Suppressor macrophage treated with lipopolysaccharide for 1 hour (primary cell): ENCODE measurements at regions not wholly inside any gene's neighbourhood (a gene's known extent, or its start where the extent isn't known, plus 50 kb on each side); places are given as distances from the start of the nearest gene placed in this dataset.

ENCODE experiments used
- DNase-seq, 3 donors: peaks; one replicate each; pipeline ENCODE4 v3.0.0-alpha.2; 2020 to 2022

GRCh38 chr12:61356485-61356884 lies 903.7 kb upstream of the USP15 start:
- no peak for DNase-seq

GRCh38 chr12:61357496-61357895 lies 902.7 kb upstream of the USP15 start:
- DNase-seq, result no peak

DNA sequence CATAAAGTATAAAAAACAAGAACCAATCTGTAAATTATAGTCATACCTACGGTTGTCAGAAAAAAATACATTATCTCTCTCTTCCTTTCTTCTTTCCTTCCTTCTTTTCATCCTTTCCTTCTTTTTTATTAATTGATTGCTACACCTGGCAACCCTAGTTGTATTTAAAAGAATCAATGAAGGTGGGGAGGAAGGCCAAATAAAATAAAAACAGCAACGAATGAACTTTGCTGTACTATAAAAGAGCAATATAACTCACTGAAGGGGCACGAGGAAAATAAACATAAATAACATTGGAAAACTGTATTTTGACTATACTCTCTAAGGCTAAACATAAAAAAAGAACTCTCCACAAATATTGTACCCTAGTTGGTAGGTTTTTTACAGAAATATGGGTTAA lies 898.2 kb upstream of the USP15 start:
- no peak for DNase-seq

DNA sequence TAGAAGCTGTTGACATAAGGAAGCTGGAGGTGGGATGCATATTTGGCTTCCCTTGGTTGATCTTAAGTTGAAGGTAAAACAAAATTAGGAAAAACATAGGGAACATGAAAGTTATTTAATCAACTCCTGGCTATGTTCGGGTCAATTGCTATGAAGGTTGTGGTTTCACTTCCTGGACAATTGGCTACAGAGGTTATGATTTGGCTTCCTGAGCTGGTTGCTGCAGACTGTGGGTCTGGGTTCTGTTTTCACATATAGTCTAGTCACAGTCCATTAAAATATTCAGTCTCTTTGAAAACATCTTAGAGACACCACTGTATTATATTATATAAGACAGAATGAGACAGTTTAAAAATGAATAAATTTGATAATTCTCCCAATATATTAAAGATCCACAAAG lies 895.2 kb upstream of the USP15 start:
- DNase-seq, result no peak

- no peak for DNase-seq
These were observed 892.9 kb upstream of the USP15 start for GRCh38 chr12:61367281-61367785.

DNA sequence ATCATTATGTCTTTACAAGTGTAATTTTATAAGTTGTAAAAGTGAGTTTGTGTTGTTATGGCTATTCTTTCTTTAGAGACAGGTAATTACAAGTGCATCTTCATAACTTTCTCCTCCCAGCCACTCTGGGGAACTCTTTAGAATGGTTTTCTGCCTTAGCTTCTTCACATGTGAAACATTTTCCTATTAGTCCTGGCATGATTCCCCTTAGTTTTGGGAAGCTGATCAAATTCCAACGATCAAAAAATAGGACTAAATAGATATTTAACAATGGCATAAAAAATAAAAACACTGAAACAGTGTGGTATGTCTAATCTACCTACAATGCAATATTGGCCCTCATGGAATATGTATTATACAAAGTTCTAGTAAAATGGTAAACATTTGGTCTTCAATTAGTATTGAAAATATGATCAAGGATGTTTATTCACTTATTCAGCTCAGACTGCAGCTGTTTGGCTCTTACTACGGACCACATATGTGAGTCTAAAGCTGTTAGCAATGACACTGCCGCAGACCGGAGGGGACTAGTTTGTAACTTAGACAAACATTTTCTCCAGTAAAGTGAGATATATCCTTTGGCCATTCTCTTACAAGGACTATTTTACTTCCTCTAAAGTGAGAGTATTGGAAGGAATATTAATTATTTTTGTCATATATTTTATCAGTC lies 890.8 kb upstream of the USP15 start:
- DNase-seq, result no peak

- DNase-seq, result no peak
These were observed 875.7 kb upstream of the USP15 start for GRCh38 chr12:61384511-61384910.

- no peak for DNase-seq
These were observed 874.4 kb upstream of the USP15 start for GRCh38 chr12:61385771-61386170.

GRCh38 chr12:61397668-61398067 lies 862.5 kb upstream of the USP15 start:
- no peak for DNase-seq

- no peak for DNase-seq
These were observed 848.0 kb upstream of the USP15 start for GRCh38 chr12:61412201-61412600.

GRCh38 chr12:61414470-61414869 lies 845.7 kb upstream of the USP15 start:
- no peak for DNase-seq

DNA sequence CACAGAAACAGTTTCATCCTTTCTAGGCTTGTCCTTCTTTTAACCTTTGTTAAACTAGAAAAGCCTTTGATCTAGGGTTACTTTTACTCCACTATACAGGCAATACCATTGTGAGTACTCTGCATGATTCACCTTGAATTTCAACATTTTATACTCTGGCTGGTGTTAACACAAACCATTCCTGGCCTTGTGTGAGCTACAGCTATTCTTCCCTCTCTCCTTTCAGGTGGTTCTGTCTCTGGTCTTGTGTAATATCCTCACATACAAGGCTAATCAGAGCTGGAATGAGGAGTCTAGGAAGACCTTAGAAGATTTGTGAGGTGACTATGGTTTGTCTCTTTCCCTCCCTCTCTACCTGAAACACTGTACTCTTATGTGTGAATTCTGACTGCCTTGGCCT lies 837.4 kb upstream of the USP15 start:
- no peak for DNase-seq

DNA sequence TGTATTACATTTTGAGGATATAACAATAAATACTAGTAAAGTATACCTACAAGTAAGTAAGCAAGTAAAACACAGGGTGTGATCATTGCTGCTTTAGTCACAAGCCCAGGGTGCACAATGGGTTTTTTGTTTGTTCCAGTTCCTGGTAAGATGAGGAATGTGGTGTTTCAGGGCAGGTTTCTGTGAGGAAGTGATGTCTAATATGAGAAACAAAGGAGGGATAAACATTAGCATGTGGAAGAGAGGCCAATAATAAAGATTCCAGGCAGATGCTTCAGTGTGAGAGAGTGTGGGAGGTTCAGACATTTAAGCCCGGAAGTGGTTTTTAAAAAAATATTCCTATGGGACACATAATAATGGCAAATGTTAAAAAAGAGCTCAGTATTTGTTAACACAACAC lies 808.1 kb upstream of the USP15 start:
- DNase-seq, result no peak

DNA sequence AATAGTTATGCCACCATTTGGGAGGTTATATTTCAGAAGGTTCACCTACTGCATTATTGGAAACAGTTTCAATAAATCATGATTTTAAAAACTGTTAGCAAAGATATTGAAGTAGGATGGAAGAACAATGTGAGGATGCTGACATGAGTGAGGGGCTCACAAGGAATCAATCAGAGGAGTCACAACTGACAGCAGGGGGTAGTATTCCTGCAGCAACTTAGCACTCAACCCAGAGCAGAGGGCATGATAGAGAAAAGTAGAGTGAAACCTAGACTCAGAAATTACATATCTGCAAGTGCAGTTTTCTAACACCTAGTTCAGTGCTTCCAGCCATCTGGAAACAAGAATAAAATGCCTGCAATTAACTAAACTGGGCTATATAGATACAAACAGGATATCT lies 772.5 kb upstream of the USP15 start:
- DNase-seq, result no peak

- DNase-seq, result no peak
These were observed 769.4 kb upstream of the USP15 start for GRCh38 chr12:61490526-61491498.

- no peak for DNase-seq
These were observed 758.0 kb upstream of the USP15 start for GRCh38 chr12:61502179-61502578.

DNA sequence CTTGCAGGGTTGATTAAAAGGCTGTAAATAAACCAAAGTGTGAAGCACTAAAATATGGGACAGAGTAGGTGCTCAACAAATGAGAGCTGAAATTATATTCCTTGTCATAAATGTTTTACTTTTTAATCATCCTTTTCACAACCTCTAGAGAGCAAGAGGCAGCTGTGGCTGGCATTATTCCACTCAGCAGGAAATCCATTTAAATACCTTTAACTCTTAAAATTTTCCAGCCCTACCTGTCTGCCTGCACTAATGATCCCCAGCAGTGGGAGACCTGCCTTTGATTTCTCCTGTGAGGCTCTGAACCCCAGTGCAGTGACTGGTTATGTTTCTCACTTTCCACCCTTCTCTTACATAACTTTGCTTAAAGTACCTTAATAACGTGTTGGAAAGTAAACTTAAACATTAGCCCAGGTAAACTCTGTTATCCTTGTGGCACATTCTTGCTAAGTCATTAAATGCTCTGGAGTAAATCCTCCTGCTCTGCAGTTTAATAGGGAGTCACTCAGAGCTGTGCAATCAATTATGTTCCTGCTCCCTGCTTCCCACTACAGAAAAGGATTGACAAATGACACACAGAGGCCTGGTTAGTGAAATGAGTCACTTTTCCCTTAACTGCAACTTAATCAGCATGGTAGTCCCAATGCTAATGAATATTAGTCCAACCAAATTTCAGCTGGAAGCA lies 755.7 kb upstream of the USP15 start:
- DNase-seq, result no peak

DNA sequence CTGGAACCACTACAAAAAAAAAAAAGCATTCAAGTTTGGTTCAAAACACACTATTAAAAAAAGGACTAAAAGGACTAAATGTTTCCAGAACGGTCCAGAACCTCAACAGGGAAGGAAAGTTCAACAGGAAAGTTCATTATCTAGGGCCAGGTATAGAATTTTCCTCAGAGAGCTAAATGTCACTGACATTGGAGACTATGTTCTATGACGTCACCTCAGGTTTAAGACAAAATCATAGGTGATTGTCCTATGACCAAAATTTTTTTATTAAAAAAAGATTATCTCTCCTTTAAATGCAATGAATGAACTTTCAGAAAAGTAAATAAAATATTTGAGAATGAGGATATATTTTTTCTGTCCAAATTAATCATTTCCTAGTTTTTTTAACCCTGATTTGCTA lies 746.7 kb upstream of the USP15 start:
- no peak for DNase-seq

GRCh38 chr12:61514016-61514415 lies 746.2 kb upstream of the USP15 start:
- DNase-seq, result no peak

DNA sequence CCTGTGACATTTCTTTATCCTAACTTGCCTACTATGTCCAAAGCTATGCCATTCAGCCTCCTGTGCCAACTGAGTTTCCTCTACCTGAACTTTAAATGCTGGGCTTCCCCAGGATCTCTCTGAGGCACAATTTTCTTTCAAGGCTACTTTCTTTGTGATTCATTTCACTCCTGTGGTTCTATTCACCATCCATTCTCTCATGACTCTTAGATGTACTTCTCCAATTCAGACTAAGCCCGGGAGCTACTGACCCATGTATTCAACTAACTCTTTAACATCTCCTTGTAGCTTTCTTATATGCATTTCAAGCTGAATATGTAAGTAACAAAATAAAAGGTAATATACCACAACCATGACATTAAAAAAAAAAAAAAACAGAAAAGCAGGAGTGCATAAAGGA lies 738.9 kb upstream of the USP15 start:
- DNase-seq, result no peak

DNA sequence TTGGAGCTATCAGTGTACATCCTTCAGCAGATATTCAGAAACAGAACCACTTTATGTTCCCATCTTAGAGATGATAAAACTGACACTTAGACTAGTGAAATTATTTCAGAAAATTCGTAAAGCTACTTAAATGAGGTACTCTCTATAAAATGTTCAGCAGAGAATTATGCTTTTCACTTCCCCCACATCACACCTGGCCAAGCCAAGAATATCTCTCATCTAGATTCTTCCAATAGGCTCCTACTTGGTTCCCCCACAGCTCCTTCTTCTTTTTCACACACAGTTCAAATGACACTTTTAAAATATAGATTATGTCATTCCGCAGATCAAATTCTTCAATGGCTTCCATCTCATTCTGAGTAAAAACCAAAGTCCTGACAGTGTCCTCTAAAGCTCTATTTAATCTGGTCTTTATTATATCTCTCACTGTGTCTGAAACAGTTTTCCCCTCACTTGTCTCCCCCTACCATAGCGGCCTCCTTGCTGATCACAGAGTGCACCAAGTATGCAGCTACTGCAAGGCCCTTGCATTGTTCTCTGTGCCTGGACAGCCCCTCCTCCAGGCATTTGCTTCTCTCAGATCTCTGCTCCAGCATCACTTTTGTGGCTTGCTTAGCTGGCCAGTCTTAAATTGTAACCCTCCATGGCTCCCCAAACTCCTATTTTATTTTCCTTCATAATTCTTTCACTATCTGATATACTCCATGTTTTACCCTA lies 736.8 kb upstream of the USP15 start:
- DNase-seq, result no peak

DNA sequence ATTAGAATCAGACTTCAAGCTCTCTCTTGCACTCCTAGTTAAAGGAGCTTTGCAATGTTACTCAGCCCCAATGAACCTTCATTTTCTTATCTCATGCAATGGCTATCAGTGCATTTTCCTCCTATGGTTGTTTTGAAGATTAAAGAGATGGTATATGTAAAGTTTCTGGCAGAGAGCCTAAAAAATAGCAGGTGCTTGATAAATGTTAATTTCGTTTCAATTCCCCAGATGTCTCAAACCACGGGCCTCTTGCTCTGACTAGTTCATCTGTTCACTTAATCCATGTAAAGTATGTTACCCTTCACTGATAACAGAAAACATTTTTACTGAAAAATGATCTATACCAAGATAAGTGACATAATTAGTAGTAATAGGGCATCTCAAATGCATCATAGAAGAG lies 735.4 kb upstream of the USP15 start:
- no peak for DNase-seq

- no peak for DNase-seq
These were observed 734.9 kb upstream of the USP15 start for GRCh38 chr12:61525331-61525730.
